Neural cell (in vitro differentiated cells): ENCODE measurements at regions not wholly inside any gene's neighbourhood (a gene's known extent, or its start where the extent isn't known, plus 50 kb on each side); places are given as distances from the start of the nearest gene placed in this dataset.

Experiments
- H2AFZ ChIP-seq: fragments of 200-600, 300-800 bp; sonication (generic), shearing (Covaris generic); 2 replicates; pipeline ENCODE4 v1.6.0; 2014; ENCODE audit warnings: low read depth, mild to moderate bottlenecking, antibody characterized with exemption, low read length, moderate library complexity
- H3F3A ChIP-seq: fragments of 200-600 bp; shearing (Covaris generic); 2 replicates; pipeline ENCODE4 v1.6.1; 2016; ENCODE audit warnings: mild to moderate bottlenecking, moderate library complexity, mixed read lengths, antibody characterized with exemption, low read length; ENCODE audit not compliant: insufficient read depth, poor library complexity, severe bottlenecking
- H3K27ac ChIP-seq: fragments of 200-600, 300-800 bp; sonication (generic), shearing (Covaris generic); 2 replicates; pipeline ENCODE4 v1.5.1; 2014; ENCODE audit warnings: mild to moderate bottlenecking, low read length, moderate library complexity
- H3K27me3 ChIP-seq: fragments of 300-800, 200-600 bp; sonication (generic), shearing (Covaris generic); 2 replicates; pipeline ENCODE4 v1.6.0; 2014; ENCODE audit warnings: mild to moderate bottlenecking, low read depth, low read length, moderate library complexity; ENCODE audit not compliant: insufficient read depth
- H3K36me3 ChIP-seq: fragments of 300-800, 200-600 bp; sonication (generic), shearing (Covaris generic); 2 replicates; pipeline ENCODE4 v1.5.1; 2014; ENCODE audit warnings: mild to moderate bottlenecking, antibody characterized with exemption, low read length, moderate library complexity; ENCODE audit not compliant: insufficient read depth
- H3K4me2 ChIP-seq: fragments of 300-800, 200-600 bp; sonication (generic), shearing (Covaris generic); 2 replicates; pipeline ENCODE4 v1.6.0; 2014; ENCODE audit warnings: mild to moderate bottlenecking, low read length
- H3K4me3 ChIP-seq: fragments of 300-800, 200-600 bp; sonication (generic), shearing (Covaris generic); 2 replicates; pipeline ENCODE4 v1.5.1; 2014; ENCODE audit warnings: mild to moderate bottlenecking, low read length, moderate library complexity
- H3K79me2 ChIP-seq: fragments of 200-600 bp; shearing (Covaris generic); replicated peaks from 2 replicates; pipeline ENCODE4 v1.6.0; 2014; ENCODE audit warnings: mild to moderate bottlenecking, low read length, moderate library complexity; ENCODE audit not compliant: insufficient read depth
- H3K9ac ChIP-seq: fragments of 300-800, 200-600 bp; sonication (generic), shearing (Covaris generic); 2 replicates; pipeline ENCODE4 v1.6.1; 2016; ENCODE audit warnings: mild to moderate bottlenecking, low read length, mixed read lengths
- H3K9me2 ChIP-seq: fragments of 200-600 bp; shearing (Covaris generic); 2 replicates; pipeline ENCODE4 v1.6.1; 2016; ENCODE audit warnings: mild to moderate bottlenecking, low read length, mixed read lengths; ENCODE audit not compliant: insufficient read depth
- H3K9me3 ChIP-seq: fragments of 200-600, 300-800 bp; sonication (generic), shearing (Covaris generic); 2 replicates; pipeline ENCODE4 v1.6.1; 2016; ENCODE audit warnings: mild to moderate bottlenecking, mixed run types, low read length, moderate library complexity, mixed read lengths
- H4K20me1 ChIP-seq: fragments of 200-600 bp; shearing (Covaris generic); 2 replicates; pipeline ENCODE4 v1.6.1; 2016; ENCODE audit warnings: mild to moderate bottlenecking, mixed run types; ENCODE audit not compliant: insufficient read depth
- EP300 ChIP-seq: fragments of 450-650 bp; conservative IDR thresholded peaks from 2 replicates; pipeline ENCODE4 v1.6.1; 2014; ENCODE audit warnings: antibody characterized with exemption, mild to moderate bottlenecking, moderate library complexity; ENCODE audit not compliant: poor library complexity, severe bottlenecking
- EZH2 ChIP-seq: fragments of 200-600, 300-800 bp; shearing (Covaris generic), sonication (generic); IDR thresholded peaks from 2 replicates; pipeline ENCODE4 v1.6.1; 2014; ENCODE audit warnings: antibody characterized with exemption, low read length, borderline replicate concordance, mild to moderate bottlenecking; ENCODE audit not compliant: insufficient read depth, poor library complexity, severe bottlenecking
- MXI1 ChIP-seq: fragments of 450-650 bp; conservative IDR thresholded peaks from 2 replicates; pipeline ENCODE4 v1.6.1; 2014; ENCODE audit warnings: antibody characterized with exemption, mild to moderate bottlenecking; ENCODE audit not compliant: poor library complexity, severe bottlenecking
- POLR2AphosphoS5 ChIP-seq: IDR thresholded peaks from 2 replicates; pipeline ENCODE4 v1.6.1; 2012
- RAD21 ChIP-seq: fragments of 450-650 bp; conservative IDR thresholded peaks from 2 replicates; pipeline ENCODE4 v1.6.1; 2014; ENCODE audit warnings: antibody characterized with exemption, mild to moderate bottlenecking, moderate library complexity
- SMC3 ChIP-seq: fragments of 450-650 bp; conservative IDR thresholded peaks from 2 replicates; pipeline ENCODE4 v1.6.1; 2014; ENCODE audit warnings: antibody characterized with exemption, mild to moderate bottlenecking, moderate library complexity; ENCODE audit not compliant: poor library complexity
- TAF1 ChIP-seq: IDR thresholded peaks from 2 replicates; pipeline ENCODE4 v1.6.1; 2012; ENCODE audit warnings: low read depth
- TF ChIP-seq, protein P1 (sequence below): IDR thresholded peaks from 2 replicates; pipeline ENCODE4 v1.6.1; 2012; ENCODE audit warnings: borderline replicate concordance
- TF ChIP-seq, protein P2 (sequence below): fragments of 450-650 bp; IDR thresholded peaks from 2 replicates; pipeline ENCODE4 v1.5.1; 2014; ENCODE audit warnings: antibody characterized with exemption, mild to moderate bottlenecking, moderate library complexity; ENCODE audit not compliant: poor library complexity, severe bottlenecking

DNA sequence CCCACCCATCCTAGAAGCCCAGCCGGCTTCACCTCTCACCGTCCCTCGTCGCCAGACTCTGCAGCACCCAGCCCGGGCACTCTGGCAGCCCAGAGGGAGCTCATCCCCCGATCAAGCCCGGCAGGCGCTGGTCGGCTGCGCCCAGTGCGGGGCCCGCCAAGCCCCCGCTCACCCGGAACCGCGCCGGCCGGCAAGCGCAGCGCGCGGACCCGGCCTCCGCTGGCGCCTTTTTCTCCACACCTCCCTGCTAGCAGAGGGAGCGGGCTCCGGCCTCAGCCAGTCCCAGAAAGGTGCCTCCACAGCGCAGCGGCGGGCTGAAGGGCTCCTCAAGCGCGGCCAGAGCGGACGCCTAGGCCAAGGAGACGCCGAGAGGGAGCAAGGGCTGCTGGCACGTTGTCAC is 2023.3 kb downstream of the NCAM2 start:
- Histone ChIP-seq H2AFZ (no peak overlapping the region), H3K9me2 (no peaks in the 10 kb centered on the region), H3F3A (no peaks in the 10 kb centered on the region), H3K9ac (no peak overlapping the region), H3K4me2 (no peak overlapping the region), H3K9me3 (no peaks in the 10 kb centered on the region), H3K27ac (no peak overlapping the region), H3K36me3 (no peaks in the 10 kb centered on the region), H3K79me2 (no peaks in the 10 kb centered on the region), H4K20me1 (no peaks in the 10 kb centered on the region), H3K4me3 (no peak overlapping the region), H3K27me3 (no peaks in the 10 kb centered on the region)
- TF ChIP-seq, protein P1, sequence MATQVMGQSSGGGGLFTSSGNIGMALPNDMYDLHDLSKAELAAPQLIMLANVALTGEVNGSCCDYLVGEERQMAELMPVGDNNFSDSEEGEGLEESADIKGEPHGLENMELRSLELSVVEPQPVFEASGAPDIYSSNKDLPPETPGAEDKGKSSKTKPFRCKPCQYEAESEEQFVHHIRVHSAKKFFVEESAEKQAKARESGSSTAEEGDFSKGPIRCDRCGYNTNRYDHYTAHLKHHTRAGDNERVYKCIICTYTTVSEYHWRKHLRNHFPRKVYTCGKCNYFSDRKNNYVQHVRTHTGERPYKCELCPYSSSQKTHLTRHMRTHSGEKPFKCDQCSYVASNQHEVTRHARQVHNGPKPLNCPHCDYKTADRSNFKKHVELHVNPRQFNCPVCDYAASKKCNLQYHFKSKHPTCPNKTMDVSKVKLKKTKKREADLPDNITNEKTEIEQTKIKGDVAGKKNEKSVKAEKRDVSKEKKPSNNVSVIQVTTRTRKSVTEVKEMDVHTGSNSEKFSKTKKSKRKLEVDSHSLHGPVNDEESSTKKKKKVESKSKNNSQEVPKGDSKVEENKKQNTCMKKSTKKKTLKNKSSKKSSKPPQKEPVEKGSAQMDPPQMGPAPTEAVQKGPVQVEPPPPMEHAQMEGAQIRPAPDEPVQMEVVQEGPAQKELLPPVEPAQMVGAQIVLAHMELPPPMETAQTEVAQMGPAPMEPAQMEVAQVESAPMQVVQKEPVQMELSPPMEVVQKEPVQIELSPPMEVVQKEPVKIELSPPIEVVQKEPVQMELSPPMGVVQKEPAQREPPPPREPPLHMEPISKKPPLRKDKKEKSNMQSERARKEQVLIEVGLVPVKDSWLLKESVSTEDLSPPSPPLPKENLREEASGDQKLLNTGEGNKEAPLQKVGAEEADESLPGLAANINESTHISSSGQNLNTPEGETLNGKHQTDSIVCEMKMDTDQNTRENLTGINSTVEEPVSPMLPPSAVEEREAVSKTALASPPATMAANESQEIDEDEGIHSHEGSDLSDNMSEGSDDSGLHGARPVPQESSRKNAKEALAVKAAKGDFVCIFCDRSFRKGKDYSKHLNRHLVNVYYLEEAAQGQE, result no peak
- TF ChIP-seq MXI1 (no peak), RAD21 (no peak), EP300 (no peak), TAF1 (no peak), EZH2 (no peak), SMC3 (no peak), POLR2AphosphoS5 (no peak)
- TF ChIP-seq, protein P2, sequence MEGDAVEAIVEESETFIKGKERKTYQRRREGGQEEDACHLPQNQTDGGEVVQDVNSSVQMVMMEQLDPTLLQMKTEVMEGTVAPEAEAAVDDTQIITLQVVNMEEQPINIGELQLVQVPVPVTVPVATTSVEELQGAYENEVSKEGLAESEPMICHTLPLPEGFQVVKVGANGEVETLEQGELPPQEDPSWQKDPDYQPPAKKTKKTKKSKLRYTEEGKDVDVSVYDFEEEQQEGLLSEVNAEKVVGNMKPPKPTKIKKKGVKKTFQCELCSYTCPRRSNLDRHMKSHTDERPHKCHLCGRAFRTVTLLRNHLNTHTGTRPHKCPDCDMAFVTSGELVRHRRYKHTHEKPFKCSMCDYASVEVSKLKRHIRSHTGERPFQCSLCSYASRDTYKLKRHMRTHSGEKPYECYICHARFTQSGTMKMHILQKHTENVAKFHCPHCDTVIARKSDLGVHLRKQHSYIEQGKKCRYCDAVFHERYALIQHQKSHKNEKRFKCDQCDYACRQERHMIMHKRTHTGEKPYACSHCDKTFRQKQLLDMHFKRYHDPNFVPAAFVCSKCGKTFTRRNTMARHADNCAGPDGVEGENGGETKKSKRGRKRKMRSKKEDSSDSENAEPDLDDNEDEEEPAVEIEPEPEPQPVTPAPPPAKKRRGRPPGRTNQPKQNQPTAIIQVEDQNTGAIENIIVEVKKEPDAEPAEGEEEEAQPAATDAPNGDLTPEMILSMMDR, result no peak

DNA sequence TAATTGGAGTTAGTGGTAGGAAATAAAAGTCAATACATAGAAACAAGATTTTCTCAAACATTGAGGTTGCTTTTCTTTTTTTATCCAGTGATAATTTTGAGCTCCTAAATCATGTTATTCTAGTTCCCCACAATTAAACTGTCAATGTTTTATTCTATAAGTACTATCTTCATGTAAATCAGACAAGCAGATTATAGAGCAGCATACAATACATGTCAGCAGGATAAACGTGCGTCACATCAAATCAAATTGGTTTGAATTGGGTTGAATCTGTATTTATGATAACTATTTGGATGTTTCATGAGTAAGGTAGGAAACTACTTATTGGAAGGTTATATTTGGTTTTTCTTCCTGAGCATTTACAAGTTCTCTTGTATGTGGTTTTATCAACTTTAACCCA is 2028.7 kb downstream of the NCAM2 start:
- no peak overlapping the region for H3K9ac ChIP-seq
- H3F3A ChIP-seq, result no peaks in the 10 kb centered on the region
- H2AFZ ChIP-seq, result no peak overlapping the region
- H4K20me1 ChIP-seq, result no peaks in the 10 kb centered on the region
- no peaks in the 10 kb centered on the region for H3K27me3 ChIP-seq
- H3K36me3 ChIP-seq, result no peaks in the 10 kb centered on the region
- no peaks in the 10 kb centered on the region for H3K79me2 ChIP-seq
- no peaks in the 10 kb centered on the region for H3K9me3 ChIP-seq
- no peaks in the 10 kb centered on the region for H3K9me2 ChIP-seq
- TF ChIP-seq TAF1 (no peak), EP300 (peak; percentile 79), SMC3 (no peak), MXI1 (no peak), POLR2AphosphoS5 (peak; percentile 84), EZH2 (no peak)
- TF ChIP-seq, protein P1, result no peak
- TF ChIP-seq, protein P2, result no peak
- no peak overlapping the region for H3K27ac ChIP-seq
- H3K4me3 ChIP-seq, result no peak overlapping the region
- no peak overlapping the region for H3K4me2 ChIP-seq
